ENCODE measurements at regions not wholly inside any gene's neighbourhood (a gene's known extent, or its start where the extent isn't known, plus 50 kb on each side); places are given as distances from the start of the nearest gene placed in this dataset.

DNA sequence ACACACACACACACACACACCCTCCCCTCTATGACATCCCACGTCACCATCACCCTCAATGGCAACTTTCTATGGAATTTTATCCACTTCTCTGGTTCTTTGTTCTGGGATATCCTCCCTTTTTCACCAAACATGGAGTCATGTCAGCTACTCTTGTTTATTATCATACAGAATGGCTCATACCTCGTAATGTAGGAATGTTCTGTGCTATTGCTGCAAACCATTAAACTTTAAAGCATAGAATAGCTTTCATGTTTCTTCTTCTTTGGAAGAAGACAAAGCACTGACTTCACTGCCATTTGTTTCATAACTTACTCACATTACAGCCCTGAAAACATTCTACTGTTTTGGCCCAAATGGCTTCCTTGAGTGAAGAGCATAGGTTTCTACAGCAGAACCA, 163.4 kb downstream of the FOXO1 start:
- no peak overlapping the region for H3K4me3 ChIP-seq (replicated peaks in 1 of 2; ENCODE audit: low read depth in 2 of 2, low read length in 2 of 2)
- no peak for TF ChIP-seq CTCF (IDR thresholded peaks at IDR 0.05; ENCODE audit: low read depth, low read length)

DNA sequence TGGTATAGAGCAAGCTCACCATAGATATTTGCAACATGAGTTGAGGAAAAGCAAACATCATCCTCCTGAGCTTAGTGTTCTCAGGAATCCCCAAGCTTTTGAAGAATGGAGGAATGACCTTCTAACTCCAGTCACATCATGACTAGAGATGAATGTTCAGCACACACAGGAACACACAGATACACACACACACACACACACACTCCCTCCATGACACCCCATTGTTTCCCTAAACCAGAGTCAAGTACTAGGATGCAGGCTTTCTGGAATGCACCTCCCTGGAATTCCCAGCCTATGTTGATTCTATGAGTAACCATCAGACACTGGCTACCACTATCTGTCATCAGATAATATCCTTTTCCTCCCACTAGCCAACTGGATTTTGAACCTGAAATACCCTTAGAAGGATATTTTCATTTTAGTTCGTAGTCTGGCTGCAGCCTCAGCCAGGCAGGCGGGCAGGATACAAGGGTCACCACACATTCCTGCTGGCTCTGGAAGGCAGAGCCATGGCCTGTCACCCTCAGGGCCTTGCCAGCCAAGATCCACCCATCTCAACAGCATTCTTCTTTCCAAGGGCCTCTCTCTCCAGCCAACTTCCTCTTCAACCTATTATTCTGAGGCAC, 162.4 kb downstream of the FOXO1 start:
- no peak for TF ChIP-seq CTCF (IDR thresholded peaks at IDR 0.05; ENCODE audit: low read depth, low read length)
- H3K4me3 ChIP-seq (replicated peaks in 1 of 2; ENCODE audit: low read depth in 2 of 2, low read length in 2 of 2): no peak overlapping the region
- DNase-seq (ENCODE audit: low read depth in 2 of 2): peak; percentile 88 to 96

More for the DNA sequence above, 163.4 kb downstream of the FOXO1 start:
- DNase-seq (ENCODE audit: low read depth in 2 of 2): no peak

GRCh38 chr13:40504641-40505040, 161.8 kb downstream of the FOXO1 start:
- DNase-seq (ENCODE audit: low read depth in 2 of 2): no peak
- TF ChIP-seq CTCF (IDR thresholded peaks at IDR 0.05; ENCODE audit: low read depth, low read length): no peak
- H3K4me3 ChIP-seq (replicated peaks in 1 of 2; ENCODE audit: low read depth in 2 of 2, low read length in 2 of 2): no peak overlapping the region

DNA sequence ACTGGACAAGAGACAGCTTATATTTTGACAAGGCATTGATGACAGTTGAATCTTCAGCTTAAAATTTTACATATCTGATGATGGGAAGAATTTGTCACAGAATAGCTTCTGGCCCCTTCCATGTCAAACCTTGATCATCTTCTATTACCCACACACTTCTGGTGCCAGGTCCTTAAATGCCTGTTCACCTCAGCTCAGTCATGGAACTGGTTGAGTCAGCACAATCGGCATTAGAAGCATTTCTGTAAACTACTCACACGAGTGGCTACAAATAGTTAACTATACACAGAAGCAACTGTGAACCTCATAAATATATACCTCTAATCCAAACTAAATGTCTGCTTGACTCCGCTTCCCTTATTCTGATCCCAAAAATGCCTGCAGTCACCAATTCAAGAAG, 161.2 kb downstream of the FOXO1 start:
- no peak for TF ChIP-seq CTCF (IDR thresholded peaks at IDR 0.05; ENCODE audit: low read depth, low read length)
- no peak overlapping the region for H3K4me3 ChIP-seq (replicated peaks in 1 of 2; ENCODE audit: low read depth in 2 of 2, low read length in 2 of 2)
- no peak for DNase-seq (ENCODE audit: low read depth in 2 of 2)

All from cardiac fibroblast (primary cell).